Neural cell (in vitro differentiated cells): ENCODE measurements at regions not wholly inside any gene's neighbourhood (a gene's known extent, or its start where the extent isn't known, plus 50 kb on each side); places are given as distances from the start of the nearest gene placed in this dataset.

ENCODE experiments used
- H2AFZ ChIP-seq: fragments of 200-600, 300-800 bp; sonication (generic), shearing (Covaris generic); 2 replicates; pipeline ENCODE4 v1.6.0; 2014; ENCODE audit warnings: low read depth, mild to moderate bottlenecking, antibody characterized with exemption, low read length, moderate library complexity
- H3F3A ChIP-seq: fragments of 200-600 bp; shearing (Covaris generic); 2 replicates; pipeline ENCODE4 v1.6.1; 2016; ENCODE audit warnings: mild to moderate bottlenecking, moderate library complexity, mixed read lengths, antibody characterized with exemption, low read length; ENCODE audit not compliant: insufficient read depth, poor library complexity, severe bottlenecking
- H3K27ac ChIP-seq: fragments of 200-600, 300-800 bp; sonication (generic), shearing (Covaris generic); 2 replicates; pipeline ENCODE4 v1.5.1; 2014; ENCODE audit warnings: mild to moderate bottlenecking, low read length, moderate library complexity
- H3K27me3 ChIP-seq: fragments of 300-800, 200-600 bp; sonication (generic), shearing (Covaris generic); 2 replicates; pipeline ENCODE4 v1.6.0; 2014; ENCODE audit warnings: mild to moderate bottlenecking, low read depth, low read length, moderate library complexity; ENCODE audit not compliant: insufficient read depth
- H3K36me3 ChIP-seq: fragments of 300-800, 200-600 bp; sonication (generic), shearing (Covaris generic); 2 replicates; pipeline ENCODE4 v1.5.1; 2014; ENCODE audit warnings: mild to moderate bottlenecking, antibody characterized with exemption, low read length, moderate library complexity; ENCODE audit not compliant: insufficient read depth
- H3K4me2 ChIP-seq: fragments of 300-800, 200-600 bp; sonication (generic), shearing (Covaris generic); 2 replicates; pipeline ENCODE4 v1.6.0; 2014; ENCODE audit warnings: mild to moderate bottlenecking, low read length
- H3K4me3 ChIP-seq: fragments of 300-800, 200-600 bp; sonication (generic), shearing (Covaris generic); 2 replicates; pipeline ENCODE4 v1.5.1; 2014; ENCODE audit warnings: mild to moderate bottlenecking, low read length, moderate library complexity
- H3K79me2 ChIP-seq: fragments of 200-600 bp; shearing (Covaris generic); replicated peaks from 2 replicates; pipeline ENCODE4 v1.6.0; 2014; ENCODE audit warnings: mild to moderate bottlenecking, low read length, moderate library complexity; ENCODE audit not compliant: insufficient read depth
- H3K9ac ChIP-seq: fragments of 300-800, 200-600 bp; sonication (generic), shearing (Covaris generic); 2 replicates; pipeline ENCODE4 v1.6.1; 2016; ENCODE audit warnings: mild to moderate bottlenecking, low read length, mixed read lengths
- H3K9me2 ChIP-seq: fragments of 200-600 bp; shearing (Covaris generic); 2 replicates; pipeline ENCODE4 v1.6.1; 2016; ENCODE audit warnings: mild to moderate bottlenecking, low read length, mixed read lengths; ENCODE audit not compliant: insufficient read depth
- H3K9me3 ChIP-seq: fragments of 200-600, 300-800 bp; sonication (generic), shearing (Covaris generic); 2 replicates; pipeline ENCODE4 v1.6.1; 2016; ENCODE audit warnings: mild to moderate bottlenecking, mixed run types, low read length, moderate library complexity, mixed read lengths
- H4K20me1 ChIP-seq: fragments of 200-600 bp; shearing (Covaris generic); 2 replicates; pipeline ENCODE4 v1.6.1; 2016; ENCODE audit warnings: mild to moderate bottlenecking, mixed run types; ENCODE audit not compliant: insufficient read depth
- CTCF ChIP-seq: fragments of 450-650 bp; IDR thresholded peaks from 2 replicates; pipeline ENCODE4 v1.5.1; 2014; ENCODE audit warnings: antibody characterized with exemption, mild to moderate bottlenecking, moderate library complexity; ENCODE audit not compliant: poor library complexity, severe bottlenecking
- EP300 ChIP-seq: fragments of 450-650 bp; conservative IDR thresholded peaks from 2 replicates; pipeline ENCODE4 v1.6.1; 2014; ENCODE audit warnings: antibody characterized with exemption, mild to moderate bottlenecking, moderate library complexity; ENCODE audit not compliant: poor library complexity, severe bottlenecking
- EZH2 ChIP-seq: fragments of 200-600, 300-800 bp; shearing (Covaris generic), sonication (generic); IDR thresholded peaks from 2 replicates; pipeline ENCODE4 v1.6.1; 2014; ENCODE audit warnings: antibody characterized with exemption, low read length, borderline replicate concordance, mild to moderate bottlenecking; ENCODE audit not compliant: insufficient read depth, poor library complexity, severe bottlenecking
- MXI1 ChIP-seq: fragments of 450-650 bp; conservative IDR thresholded peaks from 2 replicates; pipeline ENCODE4 v1.6.1; 2014; ENCODE audit warnings: antibody characterized with exemption, mild to moderate bottlenecking; ENCODE audit not compliant: poor library complexity, severe bottlenecking
- POLR2AphosphoS5 ChIP-seq: IDR thresholded peaks from 2 replicates; pipeline ENCODE4 v1.6.1; 2012
- RAD21 ChIP-seq: fragments of 450-650 bp; conservative IDR thresholded peaks from 2 replicates; pipeline ENCODE4 v1.6.1; 2014; ENCODE audit warnings: antibody characterized with exemption, mild to moderate bottlenecking, moderate library complexity
- REST ChIP-seq: IDR thresholded peaks from 2 replicates; pipeline ENCODE4 v1.6.1; 2012; ENCODE audit warnings: borderline replicate concordance
- SMC3 ChIP-seq: fragments of 450-650 bp; conservative IDR thresholded peaks from 2 replicates; pipeline ENCODE4 v1.6.1; 2014; ENCODE audit warnings: antibody characterized with exemption, mild to moderate bottlenecking, moderate library complexity; ENCODE audit not compliant: poor library complexity
- TAF1 ChIP-seq: IDR thresholded peaks from 2 replicates; pipeline ENCODE4 v1.6.1; 2012; ENCODE audit warnings: low read depth

DNA sequence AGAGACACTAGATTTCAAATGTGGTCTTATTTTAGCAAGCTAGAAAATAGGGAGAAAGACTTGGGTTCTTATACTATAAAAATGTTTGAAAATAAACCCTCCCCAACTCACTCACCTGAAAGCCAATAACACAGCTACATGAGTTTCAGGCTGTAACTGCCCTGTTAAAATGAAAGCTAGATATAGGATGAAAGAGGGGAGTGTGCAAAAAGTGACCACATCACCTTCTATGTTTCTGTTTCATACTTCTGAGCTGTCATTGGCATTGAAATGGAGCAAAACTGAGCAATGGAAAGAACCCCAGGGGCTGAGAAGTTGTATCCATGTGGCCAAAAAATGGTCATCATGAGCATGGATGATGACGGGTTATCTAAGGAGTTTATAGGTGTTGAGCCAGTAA is 148.1 kb upstream of the TENT5A start:
- Histone ChIP-seq H3K27ac (no peak overlapping the region), H3K9me3 (no peaks in the 10 kb centered on the region), H4K20me1 (no peaks in the 10 kb centered on the region), H3F3A (no peaks in the 10 kb centered on the region), H3K4me2 (no peak overlapping the region), H3K4me3 (no peak overlapping the region), H3K9me2 (no peaks in the 10 kb centered on the region), H3K27me3 (no peaks in the 10 kb centered on the region), H2AFZ (no peak overlapping the region), H3K79me2 (no peaks in the 10 kb centered on the region), H3K9ac (no peak overlapping the region), H3K36me3 (no peaks in the 10 kb centered on the region)
- no peak for TF ChIP-seq REST
- TF ChIP-seq CTCF, result no peak
- TF ChIP-seq TAF1, result no peak
- TF ChIP-seq EP300, result no peak
- TF ChIP-seq MXI1, result no peak
- no peak for TF ChIP-seq EZH2
- TF ChIP-seq SMC3, result no peak
- TF ChIP-seq RAD21, result no peak
- no peak for TF ChIP-seq POLR2AphosphoS5

GRCh38 chr6:81897793-81898192 is 145.3 kb upstream of the TENT5A start:
- Histone ChIP-seq H3K27me3 (no peaks in the 10 kb centered on the region), H3K27ac (no peak overlapping the region), H3K4me2 (no peak overlapping the region), H3F3A (no peaks in the 10 kb centered on the region), H3K79me2 (no peaks in the 10 kb centered on the region), H3K9me3 (no peaks in the 10 kb centered on the region), H3K9ac (no peak overlapping the region), H2AFZ (no peak overlapping the region), H3K4me3 (no peak overlapping the region), H4K20me1 (no peaks in the 10 kb centered on the region), H3K36me3 (no peaks in the 10 kb centered on the region), H3K9me2 (no peaks in the 10 kb centered on the region)
- no peak for TF ChIP-seq CTCF
